ENCODE measurements at regions not wholly inside any gene's neighbourhood (a gene's known extent, or its start where the extent isn't known, plus 50 kb on each side); places are given as distances from the start of the nearest gene placed in this dataset.

- H3F3A ChIP-seq (ENCODE audit: insufficient read depth, low read length) = no peaks in the 10 kb centered on the region
- H3K79me2 ChIP-seq (ENCODE audit: insufficient read depth, low read length) = no peaks in the 10 kb centered on the region
- TF ChIP-seq EZH2 (IDR thresholded peaks at IDR 0.05; ENCODE audit: borderline replicate concordance, low read length) = no peak
- TF ChIP-seq CTCF (IDR thresholded peaks at IDR 0.05; ENCODE audit: low read length) = no peak
- H4K20me1 ChIP-seq (ENCODE audit: insufficient read depth, low read length) = no peaks in the 10 kb centered on the region
- H2AFZ ChIP-seq (ENCODE audit: low read length) = no peak overlapping the region
- no peaks in the 10 kb centered on the region for H3K27me3 ChIP-seq (ENCODE audit: insufficient read depth, low read length)
- no peak overlapping the region for H3K27ac ChIP-seq (ENCODE audit: low read depth, low read length, poor library complexity, severe bottlenecking)
- H3K9me3 ChIP-seq (ENCODE audit: low read length) = no peaks in the 10 kb centered on the region
- no peaks in the 10 kb centered on the region for H3K36me3 ChIP-seq (ENCODE audit: insufficient read depth, low read length)
- no peak overlapping the region for H3K9ac ChIP-seq (ENCODE audit: low read length)
- H3K9me2 ChIP-seq (ENCODE audit: low read depth, low read length) = no peaks in the 10 kb centered on the region
- H3K4me1 ChIP-seq (ENCODE audit: insufficient read depth, low read length, severe bottlenecking) = no peaks in the 10 kb centered on the region
- no peak overlapping the region for H3K4me3 ChIP-seq (ENCODE audit: low read depth, low read length, poor library complexity, severe bottlenecking)
- no peak overlapping the region for H3K4me2 ChIP-seq (ENCODE audit: low read length)
Observed at GRCh38 chr1:55819011-55819410, 603.8 kb upstream of the USP24 start.

- H3K4me3 ChIP-seq (ENCODE audit: low read depth, low read length, poor library complexity, severe bottlenecking) = no peak overlapping the region
- no peaks in the 10 kb centered on the region for H4K20me1 ChIP-seq (ENCODE audit: insufficient read depth, low read length)
- H3K4me2 ChIP-seq (ENCODE audit: low read length) = no peak overlapping the region
- no peaks in the 10 kb centered on the region for H3K79me2 ChIP-seq (ENCODE audit: insufficient read depth, low read length)
- no peaks in the 10 kb centered on the region for H3F3A ChIP-seq (ENCODE audit: insufficient read depth, low read length)
- no peaks in the 10 kb centered on the region for H3K36me3 ChIP-seq (ENCODE audit: insufficient read depth, low read length)
- H3K9me2 ChIP-seq (ENCODE audit: low read depth, low read length) = no peaks in the 10 kb centered on the region
- H3K9me3 ChIP-seq (ENCODE audit: low read length) = no peaks in the 10 kb centered on the region
- no peaks in the 10 kb centered on the region for H3K4me1 ChIP-seq (ENCODE audit: insufficient read depth, low read length, severe bottlenecking)
- H3K9ac ChIP-seq (ENCODE audit: low read length) = no peak overlapping the region
- H3K27ac ChIP-seq (ENCODE audit: low read depth, low read length, poor library complexity, severe bottlenecking) = no peak overlapping the region
- H2AFZ ChIP-seq (ENCODE audit: low read length) = no peak overlapping the region
- no peaks in the 10 kb centered on the region for H3K27me3 ChIP-seq (ENCODE audit: insufficient read depth, low read length)
- no peak for TF ChIP-seq CTCF (IDR thresholded peaks at IDR 0.05; ENCODE audit: low read length)
Observed at GRCh38 chr1:55816456-55817426, 601.6 kb upstream of the USP24 start.

- no peak for TF ChIP-seq EZH2 (IDR thresholded peaks at IDR 0.05; ENCODE audit: borderline replicate concordance, low read length)
- TF ChIP-seq CTCF (IDR thresholded peaks at IDR 0.05; ENCODE audit: low read length) = no peak
- Histone ChIP-seq H3K9ac (ENCODE audit: low read length) (no peak overlapping the region), H3K79me2 (ENCODE audit: insufficient read depth, low read length) (no peaks in the 10 kb centered on the region), H3K4me1 (ENCODE audit: insufficient read depth, low read length, severe bottlenecking) (no peaks in the 10 kb centered on the region), H3K4me2 (ENCODE audit: low read length) (no peak overlapping the region), H4K20me1 (ENCODE audit: insufficient read depth, low read length) (no peaks in the 10 kb centered on the region), H3F3A (ENCODE audit: insufficient read depth, low read length) (no peaks in the 10 kb centered on the region), H2AFZ (ENCODE audit: low read length) (no peak overlapping the region), H3K4me3 (ENCODE audit: low read depth, low read length, poor library complexity, severe bottlenecking) (no peak overlapping the region), H3K27ac (ENCODE audit: low read depth, low read length, poor library complexity, severe bottlenecking) (no peak overlapping the region), H3K9me3 (ENCODE audit: low read length) (no peaks in the 10 kb centered on the region), H3K27me3 (ENCODE audit: insufficient read depth, low read length) (no peaks in the 10 kb centered on the region), H3K36me3 (ENCODE audit: insufficient read depth, low read length) (no peaks in the 10 kb centered on the region), H3K9me2 (ENCODE audit: low read depth, low read length) (no peaks in the 10 kb centered on the region)
Observed at GRCh38 chr1:55815745-55816455, 600.7 kb upstream of the USP24 start.
